ENCODE measurements at regions not wholly inside any gene's neighbourhood (a gene's known extent, or its start where the extent isn't known, plus 50 kb on each side); places are given as distances from the start of the nearest gene placed in this dataset.
"Not testable (repeated sequence)": the region's sequence is repeated elsewhere in the genome, so short reads cannot be mapped to it uniquely, and the experiment has no call there.

DNA sequence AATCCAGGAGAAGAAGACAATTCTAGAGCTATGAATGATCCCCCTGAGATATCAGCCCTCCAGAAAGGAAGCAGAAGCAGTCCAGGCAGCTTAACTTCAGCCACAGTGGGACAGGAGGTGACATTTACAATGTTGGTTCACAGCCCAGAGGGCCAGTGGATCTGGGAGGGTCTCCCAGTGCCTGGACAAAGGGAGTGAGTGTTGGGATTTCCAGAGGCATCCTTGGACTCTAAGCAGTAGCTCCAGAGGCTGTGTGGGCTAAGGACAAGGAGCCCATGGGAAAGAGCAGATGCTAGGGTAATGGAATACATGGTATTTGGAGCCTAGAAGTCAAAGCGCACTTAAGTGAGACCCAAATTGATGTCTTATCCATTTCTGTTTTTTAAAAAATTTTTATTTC is 97.4 kb upstream of the NUPR2 start:
- no peaks in the 10 kb centered on the region for H3K36me3 Mint-ChIP-seq
- H3K27ac Mint-ChIP-seq, result no peak overlapping the region
- H3K27me3 Mint-ChIP-seq, result peaks cover 2% of the 10 kb centered on the region
- H3K4me3 Mint-ChIP-seq, result no peak overlapping the region
- H3K4me1 Mint-ChIP-seq (ENCODE audit: low read depth), result no peaks in the 10 kb centered on the region
- no peaks in the 10 kb centered on the region for H3K9me3 Mint-ChIP-seq (ENCODE audit: low read depth)

DNA sequence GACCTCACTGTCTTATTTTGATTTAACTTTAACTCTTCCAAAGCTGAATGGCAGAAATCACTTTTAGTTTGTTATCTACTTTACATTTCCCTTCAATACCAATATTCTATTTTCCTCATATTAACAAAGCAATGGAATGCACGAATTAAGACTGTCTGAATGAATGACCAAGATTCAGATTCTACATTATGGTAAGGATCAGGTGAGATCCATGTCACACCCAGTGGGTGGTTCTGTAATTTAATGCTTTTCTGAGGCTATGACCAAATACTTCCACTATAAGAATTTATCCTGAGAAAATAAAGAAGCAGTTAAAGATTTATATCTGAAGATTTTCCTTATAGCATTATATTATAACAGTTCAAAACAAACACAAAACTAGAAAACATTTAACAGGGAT is 90.2 kb upstream of the NUPR2 start:
- Mint-ChIP-seq H3K4me1 (ENCODE audit: low read depth) (no peaks in the 10 kb centered on the region), H3K9me3 (ENCODE audit: low read depth) (no peaks in the 10 kb centered on the region), H3K36me3 (no peaks in the 10 kb centered on the region), H3K27ac (no peak overlapping the region), H3K4me3 (no peak overlapping the region), H3K27me3 (peaks cover 3% of the 10 kb centered on the region)

DNA sequence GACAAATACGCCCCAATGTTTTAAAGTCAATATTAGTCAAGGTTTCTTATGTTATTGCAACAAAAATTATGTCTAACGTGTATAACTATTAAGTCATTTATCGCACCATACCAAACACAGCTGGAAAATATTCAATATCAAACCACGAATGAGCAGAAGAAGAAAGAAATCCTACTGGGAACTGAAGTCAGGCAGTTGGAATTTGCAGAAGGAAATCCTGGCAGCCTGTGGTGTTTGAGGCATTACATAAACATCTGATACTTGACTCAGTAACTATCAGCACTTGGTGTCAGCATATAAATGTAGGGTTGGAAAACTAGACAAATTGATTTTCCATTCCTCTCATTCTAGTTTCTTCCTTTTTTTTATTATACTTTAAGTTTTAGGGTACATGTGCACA is 83.4 kb upstream of the NUPR2 start:
- Mint-ChIP-seq H3K4me3 (no peak overlapping the region), H3K27me3 (peaks cover 2% of the 10 kb centered on the region), H3K4me1 (ENCODE audit: low read depth) (no peaks in the 10 kb centered on the region), H3K36me3 (no peaks in the 10 kb centered on the region), H3K27ac (no peak overlapping the region), H3K9me3 (ENCODE audit: low read depth) (peaks cover 5% of the 10 kb centered on the region)

DNA sequence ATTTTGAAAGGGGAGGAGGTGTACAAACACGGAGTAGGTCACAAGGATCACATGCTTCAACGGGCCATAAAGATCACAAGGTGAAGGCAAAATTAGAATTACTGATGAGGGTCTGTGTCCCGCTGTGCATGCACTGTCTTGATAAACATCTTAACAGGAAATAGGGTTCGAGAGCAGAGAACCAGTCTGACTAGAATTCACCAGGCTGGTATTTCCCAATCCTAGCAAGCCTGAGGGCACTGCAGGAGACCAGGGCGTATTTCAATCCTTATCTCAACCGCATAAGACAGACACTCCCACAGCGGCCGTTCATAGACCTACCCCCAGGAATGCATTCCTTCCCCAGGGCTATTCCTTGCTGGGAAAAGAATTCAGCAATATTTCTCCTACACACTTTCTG is 80.0 kb upstream of the NUPR2 start:
- not testable (repeated sequence) for H3K27ac Mint-ChIP-seq; H3K36me3 Mint-ChIP-seq; H3K4me3 Mint-ChIP-seq; H3K9me3 Mint-ChIP-seq (ENCODE audit: low read depth); H3K27me3 Mint-ChIP-seq; H3K4me1 Mint-ChIP-seq (ENCODE audit: low read depth)

DNA sequence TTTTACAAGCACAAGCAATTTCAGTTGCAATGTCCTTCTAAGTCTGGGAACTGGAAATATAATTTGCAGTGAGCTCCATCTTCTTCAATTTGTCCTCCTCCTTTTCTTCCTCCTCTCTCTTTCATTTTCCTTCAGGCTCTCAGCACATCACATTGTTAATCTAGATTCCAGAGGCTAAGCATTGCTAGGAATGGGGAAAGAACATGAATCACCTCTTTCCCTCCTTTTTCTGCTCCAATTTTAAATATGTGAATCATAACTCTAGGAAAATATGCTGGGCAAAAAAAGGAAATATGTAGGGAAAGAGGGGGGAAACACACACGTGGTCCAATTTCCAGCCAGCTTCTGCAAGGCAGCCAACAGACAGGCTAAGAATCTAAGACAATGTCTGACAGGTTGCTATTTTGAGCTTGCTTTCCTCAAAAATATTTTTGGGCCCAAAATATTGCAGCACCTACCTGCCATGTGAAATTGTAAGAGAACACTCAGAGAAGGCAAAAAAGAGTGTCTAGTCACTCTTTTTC is 72.7 kb upstream of the NUPR2 start:
- H3K27ac Mint-ChIP-seq, result no peak overlapping the region
- no peaks in the 10 kb centered on the region for H3K9me3 Mint-ChIP-seq (ENCODE audit: low read depth)
- H3K4me3 Mint-ChIP-seq, result no peak overlapping the region
- H3K27me3 Mint-ChIP-seq, result peaks cover 6% of the 10 kb centered on the region
- H3K36me3 Mint-ChIP-seq, result no peaks in the 10 kb centered on the region
- H3K4me1 Mint-ChIP-seq (ENCODE audit: low read depth), result no peaks in the 10 kb centered on the region

DNA sequence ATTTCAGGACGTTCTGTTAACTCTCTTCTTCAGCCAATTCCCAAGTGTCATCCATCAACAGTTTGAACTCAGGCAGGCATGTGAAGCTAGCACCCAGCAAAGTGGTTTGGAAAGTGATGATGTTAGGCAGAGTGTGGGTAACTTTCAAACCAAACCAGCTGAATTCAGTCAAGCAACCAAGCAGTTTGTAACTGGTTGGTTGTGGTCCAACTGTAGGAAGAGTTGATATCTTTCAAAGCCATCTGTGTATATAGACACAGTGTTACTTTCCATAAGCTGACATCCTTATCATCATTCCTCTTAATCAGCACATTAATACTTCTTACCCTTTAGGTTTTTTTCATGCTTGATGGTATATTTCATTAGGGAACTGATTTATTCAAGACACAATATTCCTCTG is 72.2 kb upstream of the NUPR2 start:
- Mint-ChIP-seq H3K4me1 (ENCODE audit: low read depth) (peaks cover under 1% of the 10 kb centered on the region), H3K27me3 (peaks cover 6% of the 10 kb centered on the region), H3K9me3 (ENCODE audit: low read depth) (no peaks in the 10 kb centered on the region)

DNA sequence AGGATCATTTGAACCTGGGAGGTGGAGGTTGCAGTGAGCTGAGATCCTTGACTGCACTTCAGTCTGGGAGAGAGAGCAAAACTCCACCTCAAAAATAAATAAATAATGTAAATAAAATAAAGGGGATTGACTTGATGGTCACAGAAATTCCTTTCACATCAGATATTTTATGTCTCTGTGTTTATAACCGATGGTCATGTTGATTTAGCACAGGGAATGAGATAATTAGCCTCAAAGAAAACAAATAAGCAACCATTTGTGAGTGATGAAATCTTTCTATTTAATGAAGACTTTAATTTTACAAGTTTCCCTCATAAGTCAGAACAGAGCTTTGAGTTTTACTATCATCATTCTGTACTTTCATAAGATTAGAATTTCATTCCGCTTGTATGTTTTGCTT is 64.8 kb upstream of the NUPR2 start:
- H3K9me3 Mint-ChIP-seq (ENCODE audit: low read depth), result no peaks in the 10 kb centered on the region
- H3K36me3 Mint-ChIP-seq, result no peaks in the 10 kb centered on the region
- H3K4me3 Mint-ChIP-seq, result no peak overlapping the region
- peaks cover 3% of the 10 kb centered on the region for H3K4me1 Mint-ChIP-seq (ENCODE audit: low read depth)
- H3K27ac Mint-ChIP-seq, result no peak overlapping the region
- peaks cover 5% of the 10 kb centered on the region for H3K27me3 Mint-ChIP-seq

More for the DNA sequence above, 72.2 kb upstream of the NUPR2 start:
- H3K36me3 Mint-ChIP-seq, result no peaks in the 10 kb centered on the region
- no peak overlapping the region for H3K4me3 Mint-ChIP-seq
- H3K27ac Mint-ChIP-seq, result no peak overlapping the region

DNA sequence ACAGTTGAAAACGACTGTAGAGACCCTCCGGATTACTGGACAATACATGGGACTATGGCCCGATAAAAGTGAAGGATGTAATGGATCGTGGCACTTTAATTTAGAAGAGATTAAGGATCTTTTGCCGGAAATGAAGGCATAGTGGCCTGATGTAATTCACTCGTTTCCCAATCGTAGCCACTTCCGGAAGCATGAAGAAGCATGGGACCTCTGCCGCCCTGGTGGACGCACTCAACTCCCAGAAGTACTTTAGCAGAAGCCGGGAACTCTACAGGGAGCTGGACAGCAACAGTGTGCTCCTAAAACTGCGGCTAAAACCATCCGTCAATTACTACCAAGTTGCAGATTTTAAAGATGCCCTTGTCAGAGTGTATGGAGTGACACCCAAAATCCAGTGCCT is 59.6 kb upstream of the NUPR2 start:
- Mint-ChIP-seq H3K27ac (no peak overlapping the region), H3K36me3 (no peaks in the 10 kb centered on the region), H3K4me3 (no peak overlapping the region), H3K4me1 (ENCODE audit: low read depth) (peaks cover 2% of the 10 kb centered on the region), H3K9me3 (ENCODE audit: low read depth) (no peaks in the 10 kb centered on the region), H3K27me3 (peaks cover 19% of the 10 kb centered on the region)

DNA sequence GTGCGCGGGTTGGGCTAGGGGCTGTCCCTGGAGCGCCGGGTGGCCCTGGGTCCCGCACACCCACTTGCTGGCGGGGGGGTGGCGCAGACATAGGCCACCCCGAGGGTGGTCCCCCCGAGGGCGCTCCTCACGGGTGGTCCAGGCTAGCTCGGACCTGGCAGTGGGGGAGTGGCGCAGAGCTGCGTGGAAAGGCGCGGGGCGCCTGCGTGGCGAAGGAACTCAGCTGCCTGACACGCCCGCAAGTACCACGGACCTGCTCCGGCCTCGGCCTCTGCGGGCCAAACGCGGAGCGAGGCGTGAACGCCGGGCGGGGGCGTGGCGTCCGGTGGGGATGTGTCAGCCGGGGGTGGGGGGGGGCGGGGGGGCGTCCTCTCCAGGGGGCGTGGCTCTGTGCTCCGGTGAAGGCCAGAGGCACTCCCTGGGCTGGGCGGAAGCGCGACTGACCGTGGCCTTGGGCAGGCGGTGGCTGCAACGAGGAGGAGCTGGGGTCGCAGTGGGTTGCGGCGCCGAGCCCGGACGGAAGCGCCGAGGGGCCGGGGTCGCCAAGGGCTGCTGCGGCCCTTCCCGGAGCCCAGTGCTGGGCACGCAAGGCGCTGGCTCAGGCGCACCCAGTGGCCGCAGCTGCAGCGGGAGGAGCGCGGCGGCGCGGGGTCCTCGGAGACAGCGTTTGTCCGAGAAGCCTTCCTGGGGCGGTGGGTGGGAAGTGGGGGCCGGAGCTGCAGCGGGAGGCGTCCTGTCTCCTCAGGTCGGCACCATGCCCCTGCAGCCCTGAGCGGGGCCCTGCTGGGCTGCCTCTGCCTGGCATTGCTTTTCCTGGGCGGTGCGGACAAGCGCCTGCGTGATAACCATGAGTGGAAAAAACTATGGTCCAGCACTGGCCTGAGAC is 58.9 kb upstream of the NUPR2 start:
- Mint-ChIP-seq H3K4me1 (ENCODE audit: low read depth) (peaks cover 2% of the 10 kb centered on the region), H3K27me3 (peaks cover 19% of the 10 kb centered on the region), H3K9me3 (ENCODE audit: low read depth) (no peaks in the 10 kb centered on the region), H3K27ac (no peak overlapping the region), H3K4me3 (no peak overlapping the region), H3K36me3 (no peaks in the 10 kb centered on the region)

DNA sequence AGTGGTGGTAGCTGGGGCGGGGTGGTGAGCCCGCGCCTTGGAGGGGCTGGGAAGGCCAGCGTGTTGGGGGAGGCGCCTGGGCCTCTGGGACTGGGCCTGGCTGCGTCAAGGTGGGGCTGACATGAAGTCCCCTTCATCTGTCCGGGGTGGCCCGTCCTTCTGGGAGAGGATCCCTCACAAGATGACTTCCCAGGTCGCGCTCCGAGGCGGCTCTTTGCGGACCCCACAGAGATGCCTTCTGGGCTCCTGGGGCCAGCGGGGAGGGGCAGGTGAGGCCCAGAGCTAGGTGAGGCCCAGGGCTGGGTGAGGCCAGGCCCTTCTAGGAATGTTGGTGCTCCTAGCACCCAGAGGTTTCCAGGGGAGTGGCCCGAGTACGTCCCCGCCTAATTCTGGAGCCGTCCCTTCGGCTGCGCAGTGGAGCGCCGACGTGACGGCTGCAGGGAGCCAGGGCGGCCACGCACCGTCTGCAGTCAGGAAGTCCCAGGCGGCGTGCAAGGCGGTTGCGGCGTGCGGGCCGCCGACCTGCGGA is 58.2 kb upstream of the NUPR2 start:
- Mint-ChIP-seq H3K4me1 (ENCODE audit: low read depth) (peaks cover 2% of the 10 kb centered on the region), H3K9me3 (ENCODE audit: low read depth) (no peaks in the 10 kb centered on the region), H3K36me3 (no peaks in the 10 kb centered on the region), H3K4me3 (no peak overlapping the region), H3K27me3 (peaks cover 19% of the 10 kb centered on the region), H3K27ac (no peak overlapping the region)

All from activated naive CD8-positive, alpha-beta T cell (primary cell).